GM19351 (cell line): ENCODE measurements at regions not wholly inside any gene's neighbourhood (a gene's known extent, or its start where the extent isn't known, plus 50 kb on each side); places are given as distances from the start of the nearest gene placed in this dataset.
"Not testable (repeated sequence)": the region's sequence is repeated elsewhere in the genome, so short reads cannot be mapped to it uniquely, and the experiment has no call there.

ENCODE experiments used
- ATAC-seq: cut with Tn5 transposase; IDR thresholded peaks from one replicate; pipeline ENCODE4 v1.9.1; 2021; ENCODE audit warnings: mild to moderate bottlenecking, moderate library complexity; ENCODE audit not compliant: unreplicated experiment

GRCh38 chr4:38278255-38278654 lies 318.1 kb downstream of the PTTG2 start:
- no peak for ATAC-seq

GRCh38 chr4:38279077-38279476 lies 318.9 kb downstream of the PTTG2 start:
- no peak for ATAC-seq

GRCh38 chr4:38279650-38280322 lies 319.6 kb downstream of the PTTG2 start:
- ATAC-seq: no peak

- no peak for ATAC-seq
Observed at GRCh38 chr4:38280323-38280706, 320.1 kb downstream of the PTTG2 start.

- ATAC-seq: no peak
Observed at GRCh38 chr4:38281371-38282071, 321.3 kb downstream of the PTTG2 start.

GRCh38 chr4:38283724-38284123 lies 323.5 kb downstream of the PTTG2 start:
- ATAC-seq: no peak

- no peak for ATAC-seq
Observed at GRCh38 chr4:38284294-38285030, 324.3 kb downstream of the PTTG2 start.

- no peak for ATAC-seq
Observed at GRCh38 chr4:38287101-38287851, 327.1 kb downstream of the PTTG2 start.

- ATAC-seq: no peak
Observed at GRCh38 chr4:38289553-38289952, 329.4 kb downstream of the PTTG2 start.

GRCh38 chr4:38290366-38290765 lies 330.2 kb downstream of the PTTG2 start:
- no peak for ATAC-seq

GRCh38 chr4:38290914-38291313 lies 330.7 kb downstream of the PTTG2 start:
- no peak for ATAC-seq

GRCh38 chr4:38292529-38292928 lies 332.3 kb downstream of the PTTG2 start:
- no peak for ATAC-seq

GRCh38 chr4:38294238-38294637 lies 334.0 kb downstream of the PTTG2 start:
- ATAC-seq: no peak

GRCh38 chr4:38297061-38297460 lies 336.9 kb downstream of the PTTG2 start:
- ATAC-seq: no peak

- ATAC-seq: no peak
Observed at GRCh38 chr4:38298868-38299713, 338.9 kb downstream of the PTTG2 start.

GRCh38 chr4:38302910-38303309 lies 342.7 kb downstream of the PTTG2 start:
- no peak for ATAC-seq

GRCh38 chr4:38304460-38304859 lies 344.3 kb downstream of the PTTG2 start:
- ATAC-seq: not testable (repeated sequence)

GRCh38 chr4:38306482-38307071 lies 346.4 kb downstream of the PTTG2 start:
- peak; percentile 56 for ATAC-seq

- no peak for ATAC-seq
Observed at GRCh38 chr4:38308728-38309311, 348.6 kb downstream of the PTTG2 start.

GRCh38 chr4:38309471-38309870 lies 349.3 kb downstream of the PTTG2 start:
- ATAC-seq: no peak
